ENCODE measurements at regions not wholly inside any gene's neighbourhood (a gene's known extent, or its start where the extent isn't known, plus 50 kb on each side); places are given as distances from the start of the nearest gene placed in this dataset.
"Not testable (repeated sequence)": the region's sequence is repeated elsewhere in the genome, so short reads cannot be mapped to it uniquely, and the experiment has no call there.

- DNase-seq (ENCODE audit: low read depth in 2 of 2): no peak
These were observed 1354.1 kb upstream of the EPHA6 start for GRCh38 chr3:95460274-95460673.

GRCh38 chr3:95462161-95462560, 1352.2 kb upstream of the EPHA6 start:
- DNase-seq (ENCODE audit: low read depth in 2 of 2): no peak

- DNase-seq (ENCODE audit: low read depth in 2 of 2): no peak
These were observed 1350.0 kb upstream of the EPHA6 start for GRCh38 chr3:95464346-95464745.

GRCh38 chr3:95468331-95468730, 1346.1 kb upstream of the EPHA6 start:
- no peak for DNase-seq (ENCODE audit: low read depth in 2 of 2)

- no peak for DNase-seq (ENCODE audit: low read depth in 2 of 2)
These were observed 1340.1 kb upstream of the EPHA6 start for GRCh38 chr3:95474338-95474737.

GRCh38 chr3:95476534-95476933, 1337.9 kb upstream of the EPHA6 start:
- no peak for DNase-seq (ENCODE audit: low read depth in 2 of 2)

GRCh38 chr3:95506174-95506573, 1308.2 kb upstream of the EPHA6 start:
- no peak for DNase-seq (ENCODE audit: low read depth in 2 of 2)

- no peak for DNase-seq (ENCODE audit: low read depth in 2 of 2)
These were observed 1306.3 kb upstream of the EPHA6 start for GRCh38 chr3:95508124-95508523.

- no peak for DNase-seq (ENCODE audit: low read depth in 2 of 2)
These were observed 1302.6 kb upstream of the EPHA6 start for GRCh38 chr3:95511828-95512227.

- DNase-seq (ENCODE audit: low read depth in 2 of 2): no peak
These were observed 1300.1 kb upstream of the EPHA6 start for GRCh38 chr3:95514260-95514659.

GRCh38 chr3:95521396-95521795, 1293.0 kb upstream of the EPHA6 start:
- no peak for DNase-seq (ENCODE audit: low read depth in 2 of 2)

GRCh38 chr3:95522449-95522848, 1291.9 kb upstream of the EPHA6 start:
- no peak for DNase-seq (ENCODE audit: low read depth in 2 of 2)

- no peak for DNase-seq (ENCODE audit: low read depth in 2 of 2)
These were observed 1274.4 kb upstream of the EPHA6 start for GRCh38 chr3:95539950-95540483.

- no peak for DNase-seq (ENCODE audit: low read depth in 2 of 2)
These were observed 1248.9 kb upstream of the EPHA6 start for GRCh38 chr3:95565502-95565901.

- no peak for DNase-seq (ENCODE audit: low read depth in 2 of 2)
These were observed 1247.0 kb upstream of the EPHA6 start for GRCh38 chr3:95567346-95567745.

- no peak for DNase-seq (ENCODE audit: low read depth in 2 of 2)
These were observed 1227.6 kb upstream of the EPHA6 start for GRCh38 chr3:95586754-95587153.

GRCh38 chr3:95587641-95588040, 1226.8 kb upstream of the EPHA6 start:
- DNase-seq (ENCODE audit: low read depth in 2 of 2): not testable (repeated sequence)

- no peak for DNase-seq (ENCODE audit: low read depth in 2 of 2)
These were observed 1225.9 kb upstream of the EPHA6 start for GRCh38 chr3:95588473-95588872.

GRCh38 chr3:95595416-95596075, 1218.8 kb upstream of the EPHA6 start:
- no peak for DNase-seq (ENCODE audit: low read depth in 2 of 2)

GRCh38 chr3:95607926-95608325, 1206.5 kb upstream of the EPHA6 start:
- no peak for DNase-seq (ENCODE audit: low read depth in 2 of 2)

- DNase-seq (ENCODE audit: low read depth in 2 of 2): no peak
These were observed 1205.0 kb upstream of the EPHA6 start for GRCh38 chr3:95609411-95609810.

GRCh38 chr3:95612611-95613010, 1201.8 kb upstream of the EPHA6 start:
- no peak for DNase-seq (ENCODE audit: low read depth in 2 of 2)

GRCh38 chr3:95613993-95614392, 1200.4 kb upstream of the EPHA6 start:
- DNase-seq (ENCODE audit: low read depth in 2 of 2): peak in 1 of 2 experiments; percentile 2

All from fibroblast of skin of left quadriceps (primary cell).